GM23248 (cell line): ENCODE measurements at regions not wholly inside any gene's neighbourhood (a gene's known extent, or its start where the extent isn't known, plus 50 kb on each side); places are given as distances from the start of the nearest gene placed in this dataset.

ENCODE experiments used
- DNase-seq: peaks from one replicate; pipeline ENCODE4 v3.0.0-alpha.2; 2015
- H2AFZ ChIP-seq: fragments of 200-600 bp; sonication (generic); 2 replicates; pipeline ENCODE4 v1.6.1; 2016; ENCODE audit warnings: antibody characterized with exemption
- H3F3A ChIP-seq: fragments of 200-600 bp; sonication (generic); 2 replicates; pipeline ENCODE4 v1.6.1; 2016; ENCODE audit warnings: mild to moderate bottlenecking, antibody characterized with exemption, mixed run types; ENCODE audit not compliant: insufficient read depth
- H3K27ac ChIP-seq: fragments of 200-600 bp; sonication (generic); 2 replicates; pipeline ENCODE4 v1.5.1; 2016; ENCODE audit warnings: mild to moderate bottlenecking
- H3K27me3 ChIP-seq: fragments of 200-600 bp; sonication (generic); replicated peaks from 2 replicates; pipeline ENCODE4 v1.6.1; 2016; ENCODE audit warnings: mild to moderate bottlenecking; ENCODE audit not compliant: insufficient read depth
- H3K36me3 ChIP-seq: fragments of 200-600 bp; sonication (generic); 2 replicates; pipeline ENCODE4 v1.6.1; 2016; ENCODE audit warnings: low read depth, mild to moderate bottlenecking
- H3K4me1 ChIP-seq: fragments of 200-600 bp; sonication (generic); 2 replicates; pipeline ENCODE4 v1.6.1; 2016; ENCODE audit warnings: mild to moderate bottlenecking; ENCODE audit not compliant: insufficient read depth
- H3K4me2 ChIP-seq: fragments of 200-600 bp; sonication (generic); one replicate; pipeline ENCODE4 v1.6.1; 2016; ENCODE audit warnings: mild to moderate bottlenecking; ENCODE audit not compliant: unreplicated experiment
- H3K4me3 ChIP-seq: fragments of 200-600 bp; sonication (generic); 2 replicates; pipeline ENCODE4 v1.5.1; 2016; ENCODE audit warnings: mild to moderate bottlenecking
- H3K79me2 ChIP-seq: fragments of 200-600 bp; sonication (generic); 2 replicates; pipeline ENCODE4 v1.6.1; 2016; ENCODE audit warnings: mild to moderate bottlenecking; ENCODE audit not compliant: insufficient read depth
- H3K9ac ChIP-seq: fragments of 200-600 bp; sonication (generic); 2 replicates; pipeline ENCODE4 v1.6.1; 2016; ENCODE audit warnings: mild to moderate bottlenecking
- H3K9me2 ChIP-seq: fragments of 200-600 bp; sonication (generic); 2 replicates; pipeline ENCODE4 v1.6.1; 2016; ENCODE audit warnings: mixed run types, mild to moderate bottlenecking, moderate library complexity; ENCODE audit not compliant: insufficient read depth
- H3K9me3 ChIP-seq: fragments of 200-600 bp; sonication (generic); one replicate; pipeline ENCODE4 v1.6.1; 2017; ENCODE audit warnings: low read depth
- H4K20me1 ChIP-seq: fragments of 200-600 bp; sonication (generic); 2 replicates; pipeline ENCODE4 v1.6.0; 2016; ENCODE audit not compliant: insufficient read depth
- EZH2 ChIP-seq: fragments of 200-600 bp; sonication (generic); IDR thresholded peaks from 2 replicates; pipeline ENCODE4 v1.6.1; 2018; ENCODE audit warnings: antibody characterized with exemption, mild to moderate bottlenecking; ENCODE audit not compliant: insufficient read depth, poor library complexity, severe bottlenecking
- EZH2phosphoT487 ChIP-seq: fragments of 200-600 bp; sonication (generic); IDR thresholded peaks from 2 replicates; pipeline ENCODE4 v1.6.1; 2018; ENCODE audit warnings: antibody characterized with exemption, moderate library complexity, mild to moderate bottlenecking, low read depth; ENCODE audit not compliant: insufficient read depth
- WGBS, 2 experiments: methylation state at CpG; one replicate each; pipeline ENCODE4 v1.1.6; 2015 to 2017; ENCODE audit warnings: low lambda C conversion rate in 2 of 2, low coverage in 1 of 2; ENCODE audit errors: missing lambda C conversion rate in 2 of 2; 5-methylcytosine and 5-hydroxymethylcytosine counted together
- in situ Hi-C: fragments of 300-500 bp; cut with MboI; formaldehyde crosslinking; loops from 2 replicates; pipeline ENCODE4 v1.15.0; 2020

DNA sequence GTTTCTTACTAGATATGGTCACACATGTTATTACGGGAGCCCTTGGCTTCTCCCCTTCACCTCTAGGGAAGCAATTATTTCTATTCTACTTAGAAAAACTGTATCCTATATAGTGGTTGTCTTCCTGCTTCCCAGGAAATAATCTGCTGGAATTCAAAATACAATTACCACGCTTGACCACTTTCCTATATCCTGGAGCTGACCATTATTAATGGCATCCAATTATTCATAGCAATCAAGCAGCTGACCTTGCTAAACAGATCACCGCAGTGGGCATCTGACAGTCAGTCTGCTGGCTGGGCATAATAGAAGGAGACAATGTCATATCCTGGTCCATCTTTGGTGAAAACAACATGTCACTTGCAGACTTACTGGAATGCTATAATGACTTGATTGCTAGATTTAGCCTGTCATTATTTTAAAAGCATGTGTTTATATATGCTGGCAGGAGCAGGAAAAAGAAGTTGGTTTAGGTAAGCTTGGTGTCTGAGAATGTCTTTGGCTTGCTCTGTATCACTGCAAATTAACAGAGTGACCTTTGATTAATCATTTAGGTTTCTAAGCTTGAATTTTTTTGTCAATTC, 325.6 kb upstream of the FAM98A start:
- Histone ChIP-seq H3K9ac (no peak overlapping the region), H3K4me3 (no peak overlapping the region), H3K9me2 (no peaks in the 10 kb centered on the region), H3F3A (no peaks in the 10 kb centered on the region), H3K79me2 (no peaks in the 10 kb centered on the region), H3K4me1 (no peaks in the 10 kb centered on the region), H3K9me3 (no peaks in the 10 kb centered on the region), H3K36me3 (no peaks in the 10 kb centered on the region), H2AFZ (no peak overlapping the region), H3K27me3 (no peaks in the 10 kb centered on the region), H4K20me1 (no peaks in the 10 kb centered on the region), H3K27ac (no peak overlapping the region), H3K4me2 (no peak overlapping the region)
- TF ChIP-seq EZH2 (no peak), EZH2phosphoT487 (no peak)
- in situ Hi-C loops, result no loop called here
- 31 to 35% methylated on average over 3 of the region's 3 CpGs for WGBS, 2 experiments
- DNase-seq, result no peak

DNA sequence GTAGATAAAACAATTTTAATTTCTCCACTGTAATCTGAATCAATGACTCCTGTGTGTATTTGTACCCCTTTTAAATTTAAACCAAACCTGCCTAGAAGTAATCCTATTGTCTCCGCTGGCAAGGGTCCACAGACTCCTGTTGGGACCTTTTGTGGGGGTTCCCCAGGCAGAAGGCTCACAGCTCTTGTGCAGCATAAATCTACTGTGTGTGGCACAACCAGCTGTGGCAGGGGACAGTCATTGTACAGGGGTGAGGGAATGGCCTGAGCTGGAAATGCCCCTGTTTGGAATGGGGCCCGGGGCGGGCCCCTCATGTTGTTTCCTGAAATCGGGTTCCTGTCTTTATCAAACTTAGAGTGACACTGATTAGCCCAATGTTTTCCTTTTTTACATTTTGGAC, 318.2 kb upstream of the FAM98A start:
- Histone ChIP-seq H4K20me1 (no peaks in the 10 kb centered on the region), H2AFZ (no peak overlapping the region), H3K9me3 (no peaks in the 10 kb centered on the region), H3K27ac (no peak overlapping the region), H3K36me3 (no peaks in the 10 kb centered on the region), H3K27me3 (no peaks in the 10 kb centered on the region), H3K4me3 (no peak overlapping the region), H3K4me1 (no peaks in the 10 kb centered on the region), H3K9ac (no peak overlapping the region), H3K9me2 (no peaks in the 10 kb centered on the region), H3K4me2 (no peak overlapping the region), H3F3A (no peaks in the 10 kb centered on the region), H3K79me2 (no peaks in the 10 kb centered on the region)
- WGBS, 2 experiments, result 31 to 40% methylated on average over 4 of the region's 4 CpGs
- DNase-seq, result no peak
- in situ Hi-C loops, result no loop called here
- TF ChIP-seq EZH2phosphoT487 (no peak), EZH2 (no peak)

DNA sequence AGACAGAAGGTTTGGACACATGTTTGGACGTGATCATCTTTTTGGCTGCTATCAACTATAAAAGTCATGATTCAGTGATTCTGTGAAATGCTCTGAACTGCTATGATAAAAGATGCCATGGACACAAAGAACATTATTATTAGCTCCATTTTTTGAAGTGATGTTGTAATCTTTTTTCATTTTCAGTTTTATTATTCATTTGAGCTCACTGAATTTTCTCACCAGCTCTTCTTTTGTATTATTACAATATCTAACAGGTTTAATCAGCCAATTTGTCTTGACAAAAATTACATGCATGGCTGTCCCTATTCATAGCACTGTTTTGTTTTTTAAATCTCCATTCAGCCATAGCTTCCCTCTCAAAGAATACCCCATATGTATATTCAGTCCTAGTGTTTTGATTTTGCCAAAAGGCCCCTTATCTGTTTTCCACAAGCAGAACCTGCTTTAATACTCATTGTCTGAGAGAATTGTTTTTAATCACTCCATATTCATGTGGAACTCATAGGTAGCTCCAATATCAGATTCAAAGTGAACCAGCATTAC, 314.0 kb upstream of the FAM98A start:
- in situ Hi-C loops, result no loop called here
- H3K4me2 ChIP-seq, result no peak overlapping the region
- H3K36me3 ChIP-seq, result no peaks in the 10 kb centered on the region
- no peaks in the 10 kb centered on the region for H3K79me2 ChIP-seq
- TF ChIP-seq EZH2, result no peak
- no peak for TF ChIP-seq EZH2phosphoT487
- no peaks in the 10 kb centered on the region for H3K27me3 ChIP-seq
- H3F3A ChIP-seq, result no peaks in the 10 kb centered on the region
- H3K4me3 ChIP-seq, result no peak overlapping the region
- no peak for DNase-seq
- 4% methylated on average over 1 of the region's 1 CpG for WGBS, 2 experiments
- no peaks in the 10 kb centered on the region for H3K9me2 ChIP-seq
- H3K4me1 ChIP-seq, result no peaks in the 10 kb centered on the region
- no peak overlapping the region for H2AFZ ChIP-seq
- no peak overlapping the region for H3K27ac ChIP-seq
- H3K9me3 ChIP-seq, result no peaks in the 10 kb centered on the region
- H3K9ac ChIP-seq, result no peak overlapping the region
- H4K20me1 ChIP-seq, result no peaks in the 10 kb centered on the region

DNA sequence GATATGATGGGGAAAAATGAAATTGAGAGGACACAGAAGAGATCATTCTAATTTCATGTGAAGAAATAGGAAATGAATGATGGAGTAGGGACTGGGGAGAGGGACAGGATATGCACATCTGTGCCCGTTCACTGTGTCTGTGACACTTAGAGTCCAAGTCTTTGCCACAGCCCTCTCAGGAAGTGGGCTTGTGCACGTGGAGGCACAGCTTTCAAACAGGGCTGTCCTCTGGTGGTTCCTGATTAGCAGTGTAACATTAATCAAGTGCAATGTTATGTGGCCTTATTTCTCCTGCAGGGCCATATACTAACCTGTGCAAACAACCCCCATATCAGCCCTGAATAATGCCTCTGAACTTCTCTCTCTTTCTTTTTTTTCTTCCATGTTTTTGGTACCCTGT, 312.2 kb upstream of the FAM98A start:
- H3K9ac ChIP-seq, result no peak overlapping the region
- no peaks in the 10 kb centered on the region for H3K9me3 ChIP-seq

More for the DNA sequence above, 312.2 kb upstream of the FAM98A start:
- WGBS, 2 experiments, result 10 to 15% methylated on average over 2 of the region's 2 CpGs
- Histone ChIP-seq H3K4me2 (no peak overlapping the region), H3K36me3 (no peaks in the 10 kb centered on the region), H4K20me1 (no peaks in the 10 kb centered on the region), H2AFZ (no peak overlapping the region), H3K27ac (no peak overlapping the region), H3F3A (no peaks in the 10 kb centered on the region), H3K27me3 (no peaks in the 10 kb centered on the region), H3K4me1 (no peaks in the 10 kb centered on the region), H3K9me2 (no peaks in the 10 kb centered on the region), H3K79me2 (no peaks in the 10 kb centered on the region), H3K4me3 (no peak overlapping the region)
- in situ Hi-C loops, result no loop called here
- TF ChIP-seq EZH2phosphoT487 (no peak), EZH2 (no peak)
- no peak for DNase-seq
